ENCODE measurements at regions not wholly inside any gene's neighbourhood (a gene's known extent, or its start where the extent isn't known, plus 50 kb on each side); places are given as distances from the start of the nearest gene placed in this dataset.
A peak's percentile ranks its signal among the peaks of the same experiment; 100 is the strongest.

DNA sequence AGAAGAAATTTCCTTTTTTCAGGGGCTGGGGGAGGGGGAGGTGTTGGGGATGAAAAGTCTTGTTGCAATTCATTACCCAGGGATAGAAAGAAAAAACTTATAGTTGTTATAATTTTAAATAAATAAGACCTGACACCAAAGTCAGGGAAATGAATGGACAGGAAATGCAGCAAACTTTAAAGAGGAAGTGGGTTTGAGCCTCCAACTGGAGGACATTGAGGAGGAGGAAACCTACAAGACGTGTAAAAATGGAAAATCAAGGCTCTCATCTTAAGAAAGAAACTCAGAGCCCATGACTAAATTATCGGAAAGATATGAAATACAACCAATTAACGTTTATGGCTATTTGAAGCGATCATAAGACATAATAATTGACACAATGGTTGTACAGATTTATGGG is 54.4 kb downstream of the NIBAN1 start:
- DNase-seq = no peak

- DNase-seq = peak; percentile 21
These were observed 58.7 kb downstream of the NIBAN1 start for GRCh38 chr1:184915463-184916090.

- DNase-seq = no peak
These were observed 60.2 kb downstream of the NIBAN1 start for GRCh38 chr1:184914149-184914548.

DNA sequence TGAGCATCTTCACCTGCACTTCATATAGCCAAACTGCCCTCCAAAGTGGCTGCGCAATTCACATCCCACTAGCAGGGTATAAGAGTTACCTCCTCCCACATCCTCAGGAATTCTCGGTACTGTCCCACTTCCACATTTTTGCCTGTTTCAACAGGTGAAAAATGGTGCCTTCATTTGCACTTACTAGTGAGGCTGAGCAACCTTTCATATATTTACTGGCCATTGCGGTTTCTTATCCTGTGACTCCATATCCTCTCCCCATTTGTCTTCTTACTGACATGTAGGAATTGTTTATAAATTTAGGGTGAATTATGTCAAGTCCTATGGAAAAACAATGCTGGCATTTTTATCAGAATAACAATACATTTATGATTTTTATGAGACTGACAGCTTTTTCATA is 61.9 kb downstream of the NIBAN1 start:
- DNase-seq = no peak

DNA sequence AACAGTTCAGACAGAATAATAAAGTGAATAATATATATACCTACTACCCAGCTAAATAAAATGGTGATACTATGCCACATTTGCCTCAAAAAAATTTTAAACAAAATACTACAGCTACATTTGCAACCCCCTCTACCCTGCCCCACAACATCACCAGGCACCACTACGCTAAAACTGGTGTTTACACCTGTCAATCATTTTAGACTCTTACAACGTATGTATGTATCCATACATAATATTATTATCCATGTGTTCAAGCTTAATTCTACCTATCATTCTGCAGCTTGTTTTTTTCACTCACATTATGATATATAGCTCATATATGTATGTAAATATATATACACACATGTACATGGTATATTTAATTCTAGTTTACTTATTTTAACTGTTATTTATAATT is 62.5 kb downstream of the NIBAN1 start:
- no peak for DNase-seq

DNA sequence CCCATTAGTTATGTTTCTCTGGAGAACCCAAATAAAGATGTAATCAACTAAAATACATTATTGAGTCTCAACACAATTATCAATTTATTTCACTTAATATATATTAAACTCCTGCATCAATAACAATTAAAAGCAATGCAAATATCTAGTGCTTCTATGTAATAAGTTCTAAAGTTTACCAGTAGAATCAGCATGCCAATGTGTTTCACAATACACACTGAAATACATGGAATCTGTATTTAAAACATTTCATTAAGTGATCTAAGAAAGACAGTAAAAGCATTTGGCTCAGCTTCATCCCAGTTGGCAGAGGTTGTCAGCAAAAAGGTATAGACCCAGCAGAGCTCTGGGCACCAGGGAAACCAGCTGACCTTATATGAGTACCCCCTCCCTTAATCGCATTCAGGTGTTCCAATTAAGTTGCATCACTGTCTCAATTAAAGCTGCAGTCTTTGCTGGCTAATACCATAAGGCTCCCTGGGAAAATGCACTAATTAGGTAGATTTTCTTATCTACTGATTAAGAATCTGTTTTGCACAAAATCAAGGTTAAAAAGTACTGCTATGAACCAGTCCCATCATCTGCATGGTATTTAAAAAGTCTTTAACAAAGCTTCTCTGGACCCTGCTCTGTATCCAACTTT is 63.1 kb downstream of the NIBAN1 start:
- peak; percentile 33 for DNase-seq

DNA sequence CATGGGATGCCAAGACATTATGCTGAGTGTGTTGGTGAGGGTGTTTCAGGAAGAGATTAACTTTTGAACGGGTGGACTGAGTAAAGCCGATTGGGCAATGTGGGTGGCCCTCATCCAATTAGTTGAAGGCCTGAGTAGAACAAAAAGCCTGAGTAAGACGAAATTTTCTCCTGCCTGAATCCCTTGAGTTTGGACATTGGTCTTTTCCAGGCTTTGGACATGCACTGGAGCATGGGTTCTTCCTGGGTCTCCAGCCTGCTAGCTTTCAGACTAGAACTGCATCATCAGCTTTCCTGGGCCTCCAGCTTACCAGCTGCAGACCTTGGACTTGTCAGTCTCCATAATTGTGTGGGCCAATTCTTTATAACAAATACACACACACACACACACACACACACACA is 63.6 kb downstream of the NIBAN1 start:
- peak; percentile 18 for DNase-seq

DNA sequence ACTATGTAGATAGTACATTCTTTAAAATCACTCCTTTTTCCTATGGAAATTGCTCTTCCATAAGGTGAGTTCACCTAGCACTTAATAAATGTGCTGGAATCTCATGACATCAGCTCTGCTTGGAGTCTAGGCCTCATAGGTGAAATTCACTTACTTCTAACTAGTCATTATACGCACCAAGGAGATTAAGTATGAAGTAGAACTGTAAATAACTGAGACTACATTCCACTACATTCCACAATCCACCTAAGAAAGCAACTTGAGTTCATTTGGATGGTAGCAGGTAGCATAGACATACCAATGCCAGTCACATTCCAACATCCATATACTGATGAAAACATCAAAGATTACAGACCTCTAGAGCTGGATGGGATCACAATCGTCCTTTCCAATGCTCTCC is 64.3 kb downstream of the NIBAN1 start:
- DNase-seq = no peak

DNA sequence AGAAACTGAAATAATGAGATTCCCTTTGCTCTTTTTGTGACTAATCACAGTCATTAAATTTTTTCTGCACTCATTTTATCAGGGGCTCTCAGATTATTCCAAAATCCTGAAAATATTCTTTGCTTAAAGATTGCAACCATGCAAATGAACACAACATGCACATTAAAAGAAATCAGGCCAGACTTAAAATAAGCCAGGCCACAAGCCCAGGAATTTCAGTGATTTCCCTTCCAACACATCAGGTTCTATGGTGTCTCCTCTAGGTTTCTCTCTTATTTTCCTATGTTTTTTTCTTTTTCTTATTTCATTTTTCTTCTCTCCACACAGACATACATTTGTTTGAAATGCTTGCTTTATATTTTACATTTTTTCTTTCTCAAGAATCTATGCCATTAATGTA is 65.3 kb downstream of the NIBAN1 start:
- peak; percentile 14 for DNase-seq

- no peak for DNase-seq
These were observed 65.8 kb downstream of the NIBAN1 start for GRCh38 chr1:184908506-184908905.

DNA sequence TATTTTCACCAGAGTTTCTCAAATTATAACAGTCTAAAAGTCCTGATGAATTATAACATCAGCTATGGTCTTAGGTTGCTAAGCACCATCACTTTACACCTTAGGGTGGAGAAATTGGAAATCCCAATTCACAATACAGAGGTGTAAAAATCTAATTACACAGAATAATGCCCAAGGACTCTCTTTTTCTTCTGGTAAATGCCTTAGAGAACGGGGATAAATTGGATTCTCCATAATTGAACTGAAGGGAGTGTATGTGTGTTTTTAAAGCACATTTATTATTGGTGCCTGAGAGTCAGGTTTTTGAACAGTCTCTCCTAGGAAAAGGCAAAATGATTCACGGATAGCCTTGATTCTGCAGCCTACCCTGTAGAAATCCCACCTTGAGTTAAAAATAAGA is 66.8 kb downstream of the NIBAN1 start:
- no peak for DNase-seq

- DNase-seq = peak; percentile 38
These were observed 67.5 kb downstream of the NIBAN1 start for GRCh38 chr1:184906761-184907160.

DNA sequence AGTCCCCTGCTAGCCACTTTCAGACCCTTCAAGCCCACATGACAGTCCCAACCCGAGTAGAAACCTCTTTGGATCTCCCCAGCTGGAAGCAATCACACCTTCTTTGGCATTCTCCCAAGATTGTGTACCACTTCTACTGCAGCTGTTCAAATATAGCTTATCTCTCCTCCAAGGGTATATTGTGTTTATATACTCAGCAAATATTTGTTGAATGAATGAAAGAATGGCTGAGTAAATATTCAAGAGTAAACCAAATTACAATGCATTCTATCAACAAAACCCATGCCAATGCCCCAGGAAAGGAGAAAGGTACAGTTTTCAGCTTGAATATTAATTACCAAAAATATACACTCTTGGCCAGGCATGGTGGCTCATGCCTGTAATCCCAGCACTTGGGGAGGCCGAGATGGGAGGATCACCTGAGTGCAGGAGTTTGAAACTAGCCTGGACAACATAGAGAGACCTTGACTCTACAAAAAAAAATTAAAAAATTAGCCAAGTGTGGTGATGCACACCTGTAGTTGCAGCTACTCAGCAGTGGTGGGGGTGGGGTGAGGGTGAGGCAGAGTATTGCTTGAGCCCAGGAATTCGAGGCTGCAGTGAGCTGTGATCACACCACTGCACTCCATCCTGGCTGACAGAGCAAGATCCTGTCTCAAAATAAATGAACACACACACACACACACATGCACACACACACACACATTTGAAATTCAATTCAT is 68.5 kb downstream of the NIBAN1 start:
- no peak for DNase-seq

DNA sequence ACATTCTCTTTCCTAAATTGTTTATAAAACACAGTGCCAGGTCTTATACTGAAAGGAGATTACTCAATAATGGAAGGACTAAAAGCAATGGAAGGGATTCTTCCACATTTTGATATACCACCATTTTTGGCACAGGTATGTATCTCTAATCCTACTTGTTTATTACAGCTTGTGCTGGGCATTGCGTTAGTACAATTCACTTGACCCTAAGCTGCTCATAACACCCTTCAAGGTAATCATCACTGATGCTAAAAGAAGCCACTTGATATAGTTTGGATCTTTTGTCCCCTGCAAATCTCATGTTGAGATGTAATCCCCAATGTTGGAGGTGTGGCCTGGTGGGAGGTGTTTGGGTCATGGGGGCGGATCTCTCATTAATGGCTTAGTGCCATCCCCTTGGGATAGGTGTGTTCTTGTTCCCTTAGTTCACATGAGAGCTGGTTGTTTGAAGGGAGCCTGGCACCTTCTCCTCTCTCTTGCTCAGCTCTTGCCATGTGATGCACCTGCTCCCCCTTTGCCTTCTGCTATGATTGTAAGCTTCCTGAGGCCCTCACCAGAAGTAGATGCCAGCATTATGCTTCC is 71.1 kb downstream of the NIBAN1 start:
- DNase-seq = no peak

- no peak for DNase-seq
These were observed 73.8 kb downstream of the NIBAN1 start for GRCh38 chr1:184900507-184900906.

DNA sequence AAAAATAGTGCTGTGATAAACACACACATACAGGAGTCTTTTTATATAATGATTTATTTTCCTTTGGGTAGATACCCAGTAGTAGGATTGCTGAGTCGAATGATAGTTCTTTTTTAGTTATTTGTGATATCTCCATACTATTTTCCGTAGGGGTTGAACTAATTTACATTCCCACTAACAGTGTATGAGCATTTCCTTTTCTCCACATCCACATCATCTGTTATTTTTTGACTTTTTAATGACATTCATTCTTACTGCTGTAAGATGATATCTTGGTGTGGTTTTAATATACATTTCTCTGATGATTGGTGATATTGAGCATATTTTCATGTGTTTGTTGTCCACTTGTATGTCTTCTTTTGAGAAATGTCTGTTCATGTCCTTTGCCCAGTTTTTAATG is 78.3 kb downstream of the NIBAN1 start:
- peak; percentile 21 for DNase-seq

DNA sequence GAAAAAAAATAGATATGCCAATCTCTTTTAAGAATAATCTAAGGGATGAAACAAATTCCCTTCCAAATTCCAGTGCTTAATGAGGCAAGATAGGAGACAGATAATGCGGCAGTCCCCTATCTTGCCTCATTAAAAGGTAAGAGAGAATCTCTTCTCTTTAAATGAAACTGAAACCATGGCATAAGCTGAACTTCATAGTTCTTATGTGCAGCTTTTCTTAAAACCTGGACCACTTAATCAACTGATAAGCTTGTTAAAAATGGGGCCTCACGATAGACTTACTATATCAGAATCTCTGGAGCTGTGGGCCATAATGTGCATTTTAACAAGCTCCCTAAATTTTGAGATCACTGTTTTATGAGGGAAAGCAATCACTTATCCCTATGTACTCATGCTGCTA is 79.2 kb downstream of the NIBAN1 start:
- DNase-seq = no peak

DNA sequence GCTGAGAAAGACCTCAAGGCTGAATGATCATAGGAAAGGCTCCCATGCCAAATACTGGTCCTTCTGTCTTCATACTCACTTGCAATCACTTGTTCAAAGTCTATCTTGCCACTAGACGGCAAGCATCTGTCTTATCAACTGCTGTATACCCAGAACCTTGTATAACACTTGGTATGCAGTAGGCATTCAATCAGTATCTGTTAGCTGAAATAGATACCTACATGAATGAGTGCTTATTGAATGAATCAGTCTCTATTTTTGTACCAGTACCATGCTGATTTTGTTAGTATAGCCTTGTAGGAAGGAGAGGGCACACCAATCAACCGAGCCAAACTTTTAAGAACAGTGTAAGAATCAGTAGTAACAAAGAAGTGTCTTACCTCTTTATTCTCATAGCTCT is 80.6 kb downstream of the NIBAN1 start:
- no peak for DNase-seq

DNA sequence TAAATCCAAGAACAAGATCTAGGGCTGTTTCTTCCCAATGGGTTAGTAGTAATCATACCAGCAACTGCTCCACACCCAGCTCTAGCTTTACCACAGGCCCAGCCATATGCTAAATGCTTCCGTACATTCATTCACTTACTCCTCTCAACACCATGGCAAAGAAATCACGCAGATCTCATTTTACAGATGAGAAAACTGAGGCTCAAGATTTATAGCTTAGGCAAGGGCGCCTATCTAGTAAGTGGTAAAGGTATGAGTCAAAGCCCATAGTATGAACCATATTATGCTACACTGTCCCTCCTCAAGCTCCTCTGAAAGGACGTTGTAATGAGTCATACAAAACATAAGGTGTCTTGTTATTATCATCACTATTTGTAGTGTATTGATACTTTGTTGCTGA is 82.2 kb downstream of the NIBAN1 start:
- no peak for DNase-seq

DNA sequence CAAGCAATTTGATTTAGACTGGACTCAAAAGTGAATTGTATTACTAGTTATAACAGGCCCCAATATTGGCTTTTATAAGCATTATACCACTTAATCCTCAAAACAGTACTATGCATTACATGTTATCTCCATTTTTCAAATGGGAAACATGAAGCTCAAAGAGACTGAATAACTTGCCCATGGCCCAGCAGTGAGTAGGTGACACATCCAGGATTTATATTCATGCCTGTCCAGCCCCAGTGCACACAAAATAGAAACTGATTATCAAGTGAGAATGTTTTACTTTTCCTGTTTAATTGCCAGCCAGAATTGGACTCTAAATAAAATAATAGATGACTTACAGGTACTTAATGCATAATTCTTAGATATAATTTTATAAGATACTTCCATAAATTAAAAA is 82.9 kb downstream of the NIBAN1 start:
- DNase-seq = no peak

DNA sequence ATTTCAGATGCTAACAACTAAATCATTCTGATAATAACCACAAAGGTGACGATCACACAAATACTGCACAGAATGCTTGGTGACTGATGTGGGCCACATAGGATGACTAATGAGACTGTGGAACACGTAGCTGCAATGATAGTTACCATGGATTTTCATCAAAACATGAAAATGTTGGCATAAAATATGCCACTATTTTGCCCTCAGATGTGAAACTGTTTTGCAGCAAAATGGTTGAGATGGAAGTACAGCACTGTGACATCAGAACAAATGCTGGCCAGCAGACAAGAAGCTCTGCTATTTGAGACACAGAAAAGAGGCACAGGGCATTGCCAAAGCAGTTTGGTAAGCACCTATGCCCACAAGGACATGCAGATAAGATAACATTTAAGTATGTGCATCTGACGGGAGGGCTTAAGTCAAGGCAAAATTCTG is 83.8 kb downstream of the NIBAN1 start:
- DNase-seq = no peak

DNA sequence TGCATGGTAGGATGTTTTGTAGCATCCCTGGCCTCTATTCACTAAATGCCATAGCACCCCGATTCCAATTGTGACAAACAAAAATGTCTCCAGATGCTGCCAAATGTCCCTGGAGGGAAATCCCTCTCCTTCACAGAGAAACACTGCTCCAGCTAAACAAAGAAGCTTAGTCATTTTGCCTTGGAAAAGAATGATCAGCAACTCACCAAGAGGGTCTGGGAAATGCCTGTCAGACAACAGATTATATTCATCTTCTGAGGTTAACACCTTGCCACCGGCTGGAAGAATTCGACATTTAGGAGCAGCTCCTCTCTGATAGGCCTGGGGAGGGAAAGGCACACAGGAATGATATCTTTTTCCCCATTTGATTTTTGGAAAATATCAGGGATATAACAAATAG is 84.4 kb downstream of the NIBAN1 start:
- DNase-seq = no peak

DNA sequence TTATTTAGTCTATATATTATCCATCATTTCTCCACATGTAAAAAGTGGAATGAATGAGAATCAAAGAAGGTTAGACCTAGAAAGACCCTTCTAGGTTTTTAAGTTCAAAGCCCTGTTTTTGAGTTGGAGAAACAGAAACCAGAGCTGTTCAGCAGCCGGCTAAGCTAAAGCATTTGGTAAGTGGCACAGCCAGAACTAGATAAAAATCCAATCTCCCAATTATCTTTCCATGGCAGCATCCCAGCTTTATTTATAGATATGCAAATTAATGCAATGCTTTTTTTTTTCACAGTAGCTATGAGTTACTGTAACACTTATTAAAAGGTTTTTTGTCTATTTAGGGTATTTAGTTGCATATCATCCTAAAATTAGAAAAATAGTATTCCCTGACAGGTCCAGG is 85.1 kb downstream of the NIBAN1 start:
- no peak for DNase-seq

DNA sequence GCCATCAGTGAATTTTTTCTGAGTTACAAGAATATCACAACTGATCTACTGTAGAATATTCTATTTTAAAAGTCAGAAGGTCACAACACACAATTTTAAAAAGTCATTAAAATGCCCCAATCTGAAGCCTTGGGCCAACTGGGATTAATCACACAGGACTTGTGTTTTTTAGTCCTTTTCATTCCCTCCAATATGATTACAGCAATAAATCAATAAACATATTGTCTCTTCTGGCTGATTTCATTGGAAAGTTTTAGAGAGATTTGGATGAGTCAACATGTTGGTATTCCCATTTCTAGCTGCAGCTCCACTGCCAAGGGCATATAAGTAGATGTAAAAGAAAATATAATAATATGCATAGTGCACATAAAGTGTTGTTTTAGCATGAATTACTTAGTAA is 85.8 kb downstream of the NIBAN1 start:
- peak; percentile 88 for DNase-seq
